GM12873 (cell line): ENCODE measurements at regions not wholly inside any gene's neighbourhood (a gene's known extent, or its start where the extent isn't known, plus 50 kb on each side); places are given as distances from the start of the nearest gene placed in this dataset.

Experiments
- CTCF ChIP-seq: IDR thresholded peaks from 2 replicates; pipeline ENCODE4 v1.5.1; 2012; ENCODE audit warnings: low read depth, mild to moderate bottlenecking, moderate library complexity, low read length, control low read depth; ENCODE audit not compliant: insufficient read depth; ENCODE audit errors: missing control alignments

GRCh38 chr12:24281341-24281740, 331.9 kb upstream of the SOX5 start:
- no peak for TF ChIP-seq CTCF

- no peak for TF ChIP-seq CTCF
Measured at GRCh38 chr12:24280056-24280842, 330.8 kb upstream of the SOX5 start.

- no peak for TF ChIP-seq CTCF
Measured at GRCh38 chr12:24278832-24279231, 329.4 kb upstream of the SOX5 start.

GRCh38 chr12:24270965-24271364, 321.5 kb upstream of the SOX5 start:
- no peak for TF ChIP-seq CTCF

- TF ChIP-seq CTCF, result no peak
Measured at GRCh38 chr12:24270464-24270863, 321.0 kb upstream of the SOX5 start.

GRCh38 chr12:24268663-24269186, 319.3 kb upstream of the SOX5 start:
- no peak for TF ChIP-seq CTCF

- TF ChIP-seq CTCF, result no peak
Measured at GRCh38 chr12:24266982-24267381, 317.5 kb upstream of the SOX5 start.
